IMR-90 (cell line): ENCODE measurements at regions not wholly inside any gene's neighbourhood (a gene's known extent, or its start where the extent isn't known, plus 50 kb on each side); places are given as distances from the start of the nearest gene placed in this dataset.

Experiments used
- CEBPB ChIP-seq: IDR thresholded peaks from 2 replicates; pipeline ENCODE4 v1.6.1; 2012; ENCODE audit warnings: low read depth, low read length, improper control_type of control experiment
- CHD1 ChIP-seq: IDR thresholded peaks from 2 replicates; pipeline ENCODE4 v1.6.1; 2012; ENCODE audit warnings: low read depth, low read length, improper control_type of control experiment
- FOS ChIP-seq: fragments of 150-350 bp; IDR thresholded peaks from 2 replicates; pipeline ENCODE4 v1.6.1; 2016; ENCODE audit warnings: low read depth, low read length
- MAFK ChIP-seq: IDR thresholded peaks from 2 replicates; pipeline ENCODE4 v1.6.1; 2012; ENCODE audit warnings: low read depth, low read length, improper control_type of control experiment
- MAZ ChIP-seq: IDR thresholded peaks from 2 replicates; pipeline ENCODE4 v1.6.1; 2012; ENCODE audit warnings: low read depth, mild to moderate bottlenecking, low read length, improper control_type of control experiment, moderate library complexity, borderline replicate concordance
- NFE2L2 ChIP-seq: fragments of 150-350 bp; IDR thresholded peaks from 2 replicates; pipeline ENCODE4 v1.6.1; 2016; ENCODE audit warnings: low read depth, mild to moderate bottlenecking, low read length
- POLR2A ChIP-seq: IDR thresholded peaks from 2 replicates; pipeline ENCODE4 v1.6.1; 2012; ENCODE audit warnings: mild to moderate bottlenecking, low read depth, low read length
- RAD21 ChIP-seq: IDR thresholded peaks from 2 replicates; pipeline ENCODE4 v1.6.1; 2012; ENCODE audit warnings: low read length, improper control_type of control experiment
- RCOR1 ChIP-seq: IDR thresholded peaks from 2 replicates; pipeline ENCODE4 v1.6.1; 2012; ENCODE audit warnings: mild to moderate bottlenecking, low read length, improper control_type of control experiment; ENCODE audit not compliant: insufficient replicate concordance
- RFX5 ChIP-seq: IDR thresholded peaks from 2 replicates; pipeline ENCODE4 v1.8.0; 2012; ENCODE audit warnings: low read depth, mild to moderate bottlenecking, low read length, moderate library complexity
- SMC3 ChIP-seq: fragments of 150-350 bp; IDR thresholded peaks from 2 replicates; pipeline ENCODE4 v1.6.1; 2016; ENCODE audit warnings: low read depth, mild to moderate bottlenecking, antibody characterized with exemption, low read length, moderate library complexity
- TF ChIP-seq, protein P1 (sequence below): conservative IDR thresholded peaks from 2 replicates; pipeline ENCODE4 v1.5.1; 2012; ENCODE audit warnings: mild to moderate bottlenecking, low read depth, low read length, improper control_type of control experiment
- TF ChIP-seq, protein P2 (sequence below): fragments of 150-350 bp; IDR thresholded peaks from 2 replicates; pipeline ENCODE4 v1.6.1; 2017; ENCODE audit warnings: mild to moderate bottlenecking, antibody characterized with exemption, low read length, low read depth
- TF ChIP-seq, protein P3 (sequence below): fragments of 150-350 bp; IDR thresholded peaks from 2 replicates; pipeline ENCODE4 v1.6.1; 2016; ENCODE audit warnings: low read depth, mild to moderate bottlenecking, low read length, moderate library complexity, borderline replicate concordance

DNA sequence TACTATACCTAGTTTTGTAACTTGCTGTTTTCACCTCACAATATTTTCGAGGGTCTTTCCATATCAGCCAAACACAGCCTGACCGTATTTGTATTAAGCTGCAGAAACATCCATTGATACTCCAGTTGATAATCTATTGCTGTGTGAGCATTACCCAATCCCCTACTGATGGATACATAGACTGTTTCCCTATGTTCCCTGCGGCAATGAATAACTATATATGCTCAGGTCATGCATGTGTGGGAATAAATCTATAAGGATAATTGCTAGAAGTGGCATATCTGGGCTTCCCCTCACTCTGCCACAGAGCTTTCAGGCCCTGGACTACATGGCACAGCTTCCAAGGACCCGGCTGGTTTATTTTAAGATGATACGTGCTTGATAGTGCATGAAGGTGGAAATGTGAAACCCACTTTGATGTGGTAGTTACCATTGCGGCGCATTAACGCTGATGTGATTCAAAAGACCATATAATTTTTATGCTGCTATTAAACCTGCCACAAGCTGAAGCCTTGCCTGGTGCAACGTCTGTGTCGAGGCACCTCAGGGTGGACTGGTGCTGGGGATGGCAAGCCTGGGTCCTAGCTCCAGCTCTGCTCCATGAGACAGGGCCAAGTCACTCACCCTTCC lies 81.4 kb upstream of the KCNK12 start:
- TF ChIP-seq, protein P1, sequence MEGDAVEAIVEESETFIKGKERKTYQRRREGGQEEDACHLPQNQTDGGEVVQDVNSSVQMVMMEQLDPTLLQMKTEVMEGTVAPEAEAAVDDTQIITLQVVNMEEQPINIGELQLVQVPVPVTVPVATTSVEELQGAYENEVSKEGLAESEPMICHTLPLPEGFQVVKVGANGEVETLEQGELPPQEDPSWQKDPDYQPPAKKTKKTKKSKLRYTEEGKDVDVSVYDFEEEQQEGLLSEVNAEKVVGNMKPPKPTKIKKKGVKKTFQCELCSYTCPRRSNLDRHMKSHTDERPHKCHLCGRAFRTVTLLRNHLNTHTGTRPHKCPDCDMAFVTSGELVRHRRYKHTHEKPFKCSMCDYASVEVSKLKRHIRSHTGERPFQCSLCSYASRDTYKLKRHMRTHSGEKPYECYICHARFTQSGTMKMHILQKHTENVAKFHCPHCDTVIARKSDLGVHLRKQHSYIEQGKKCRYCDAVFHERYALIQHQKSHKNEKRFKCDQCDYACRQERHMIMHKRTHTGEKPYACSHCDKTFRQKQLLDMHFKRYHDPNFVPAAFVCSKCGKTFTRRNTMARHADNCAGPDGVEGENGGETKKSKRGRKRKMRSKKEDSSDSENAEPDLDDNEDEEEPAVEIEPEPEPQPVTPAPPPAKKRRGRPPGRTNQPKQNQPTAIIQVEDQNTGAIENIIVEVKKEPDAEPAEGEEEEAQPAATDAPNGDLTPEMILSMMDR = no peak
- TF ChIP-seq POLR2A = no peak
- no peak for TF ChIP-seq MAFK
- no peak for TF ChIP-seq MAZ
- TF ChIP-seq SMC3 = no peak
- no peak for TF ChIP-seq CEBPB
- TF ChIP-seq FOS = no peak
- no peak for TF ChIP-seq RAD21
- no peak for TF ChIP-seq RFX5
- TF ChIP-seq, protein P2, sequence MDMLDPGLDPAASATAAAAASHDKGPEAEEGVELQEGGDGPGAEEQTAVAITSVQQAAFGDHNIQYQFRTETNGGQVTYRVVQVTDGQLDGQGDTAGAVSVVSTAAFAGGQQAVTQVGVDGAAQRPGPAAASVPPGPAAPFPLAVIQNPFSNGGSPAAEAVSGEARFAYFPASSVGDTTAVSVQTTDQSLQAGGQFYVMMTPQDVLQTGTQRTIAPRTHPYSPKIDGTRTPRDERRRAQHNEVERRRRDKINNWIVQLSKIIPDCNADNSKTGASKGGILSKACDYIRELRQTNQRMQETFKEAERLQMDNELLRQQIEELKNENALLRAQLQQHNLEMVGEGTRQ = no peak
- TF ChIP-seq, protein P3, sequence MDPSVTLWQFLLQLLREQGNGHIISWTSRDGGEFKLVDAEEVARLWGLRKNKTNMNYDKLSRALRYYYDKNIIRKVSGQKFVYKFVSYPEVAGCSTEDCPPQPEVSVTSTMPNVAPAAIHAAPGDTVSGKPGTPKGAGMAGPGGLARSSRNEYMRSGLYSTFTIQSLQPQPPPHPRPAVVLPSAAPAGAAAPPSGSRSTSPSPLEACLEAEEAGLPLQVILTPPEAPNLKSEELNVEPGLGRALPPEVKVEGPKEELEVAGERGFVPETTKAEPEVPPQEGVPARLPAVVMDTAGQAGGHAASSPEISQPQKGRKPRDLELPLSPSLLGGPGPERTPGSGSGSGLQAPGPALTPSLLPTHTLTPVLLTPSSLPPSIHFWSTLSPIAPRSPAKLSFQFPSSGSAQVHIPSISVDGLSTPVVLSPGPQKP = no peak
- no peak for TF ChIP-seq RCOR1
- TF ChIP-seq NFE2L2 = no peak
- TF ChIP-seq CHD1 = no peak
